HG03565 (cell line): ENCODE measurements at regions not wholly inside any gene's neighbourhood (a gene's known extent, or its start where the extent isn't known, plus 50 kb on each side); places are given as distances from the start of the nearest gene placed in this dataset.

Source experiments
- ATAC-seq: cut with Tn5 transposase; IDR thresholded peaks from one replicate; pipeline ENCODE4 v1.9.1; 2021; ENCODE audit warnings: mild to moderate bottlenecking, moderate library complexity; ENCODE audit not compliant: unreplicated experiment

GRCh38 chr15:96414875-96415274 is 84.4 kb downstream of the NR2F2 start:
- no peak for ATAC-seq

GRCh38 chr15:96415513-96416217 is 85.2 kb downstream of the NR2F2 start:
- no peak for ATAC-seq

GRCh38 chr15:96416218-96416933 is 85.9 kb downstream of the NR2F2 start:
- no peak for ATAC-seq

- no peak for ATAC-seq
These were observed 86.6 kb downstream of the NR2F2 start for GRCh38 chr15:96416934-96417759.

- ATAC-seq, result no peak
These were observed 87.2 kb downstream of the NR2F2 start for GRCh38 chr15:96417760-96418130.

- no peak for ATAC-seq
These were observed 87.6 kb downstream of the NR2F2 start for GRCh38 chr15:96418146-96418545.

GRCh38 chr15:96421178-96421601 is 90.7 kb downstream of the NR2F2 start:
- ATAC-seq, result no peak

GRCh38 chr15:96422125-96422524 is 91.6 kb downstream of the NR2F2 start:
- no peak for ATAC-seq

- ATAC-seq, result no peak
These were observed 94.2 kb downstream of the NR2F2 start for GRCh38 chr15:96424674-96425073.

GRCh38 chr15:96428742-96429141 is 98.2 kb downstream of the NR2F2 start:
- ATAC-seq, result no peak

GRCh38 chr15:96431786-96432185 is 101.3 kb downstream of the NR2F2 start:
- ATAC-seq, result no peak

GRCh38 chr15:96435022-96435421 is 104.5 kb downstream of the NR2F2 start:
- ATAC-seq, result no peak

- ATAC-seq, result no peak
These were observed 105.3 kb downstream of the NR2F2 start for GRCh38 chr15:96435841-96436240.

GRCh38 chr15:96440978-96441377 is 110.5 kb downstream of the NR2F2 start:
- no peak for ATAC-seq

- ATAC-seq, result no peak
These were observed 111.6 kb downstream of the NR2F2 start for GRCh38 chr15:96442076-96442475.

- ATAC-seq, result no peak
These were observed 114.4 kb downstream of the NR2F2 start for GRCh38 chr15:96444865-96445264.

GRCh38 chr15:96448923-96449322 is 118.4 kb downstream of the NR2F2 start:
- no peak for ATAC-seq

GRCh38 chr15:96457841-96458240 is 127.3 kb downstream of the NR2F2 start:
- no peak for ATAC-seq

GRCh38 chr15:96460106-96460505 is 129.6 kb downstream of the NR2F2 start:
- ATAC-seq, result no peak

- no peak for ATAC-seq
These were observed 132.6 kb downstream of the NR2F2 start for GRCh38 chr15:96462768-96463750.
